HG03520 (cell line): ENCODE measurements at regions not wholly inside any gene's neighbourhood (a gene's known extent, or its start where the extent isn't known, plus 50 kb on each side); places are given as distances from the start of the nearest gene placed in this dataset.
"Not testable (repeated sequence)": the region's sequence is repeated elsewhere in the genome, so short reads cannot be mapped to it uniquely, and the experiment has no call there.

Experiments
- ATAC-seq: cut with Tn5 transposase; IDR thresholded peaks from one replicate; pipeline ENCODE4 v1.9.1; 2021; ENCODE audit warnings: mild to moderate bottlenecking, moderate library complexity; ENCODE audit not compliant: unreplicated experiment

- no peak for ATAC-seq
Observed at GRCh38 chr5:82586661-82587310, 308.6 kb upstream of the RPS23 start.

GRCh38 chr5:82586181-82586580 lies 308.0 kb upstream of the RPS23 start:
- ATAC-seq, result no peak

GRCh38 chr5:82584631-82585030 lies 306.5 kb upstream of the RPS23 start:
- no peak for ATAC-seq

GRCh38 chr5:82583331-82583730 lies 305.2 kb upstream of the RPS23 start:
- not testable (repeated sequence) for ATAC-seq

- ATAC-seq, result no peak
Observed at GRCh38 chr5:82564963-82565362, 286.8 kb upstream of the RPS23 start.

- ATAC-seq, result no peak
Observed at GRCh38 chr5:82563745-82564144, 285.6 kb upstream of the RPS23 start.

GRCh38 chr5:82562696-82563240 lies 284.6 kb upstream of the RPS23 start:
- no peak for ATAC-seq

GRCh38 chr5:82561797-82562196 lies 283.6 kb upstream of the RPS23 start:
- ATAC-seq, result no peak

- no peak for ATAC-seq
Observed at GRCh38 chr5:82560969-82561368, 282.8 kb upstream of the RPS23 start.

GRCh38 chr5:82560561-82560960 lies 282.4 kb upstream of the RPS23 start:
- ATAC-seq, result no peak

GRCh38 chr5:82551840-82552385 lies 273.8 kb upstream of the RPS23 start:
- no peak for ATAC-seq

GRCh38 chr5:82551192-82551591 lies 273.0 kb upstream of the RPS23 start:
- ATAC-seq, result no peak

GRCh38 chr5:82549263-82549662 lies 271.1 kb upstream of the RPS23 start:
- no peak for ATAC-seq

GRCh38 chr5:82544004-82544403 lies 265.9 kb upstream of the RPS23 start:
- no peak for ATAC-seq

GRCh38 chr5:82540301-82540700 lies 262.1 kb upstream of the RPS23 start:
- no peak for ATAC-seq

- no peak for ATAC-seq
Observed at GRCh38 chr5:82538339-82539034, 260.3 kb upstream of the RPS23 start.

GRCh38 chr5:82537687-82538306 lies 259.6 kb upstream of the RPS23 start:
- no peak for ATAC-seq

GRCh38 chr5:82534986-82535385 lies 256.8 kb upstream of the RPS23 start:
- ATAC-seq, result no peak

GRCh38 chr5:82532075-82532474 lies 253.9 kb upstream of the RPS23 start:
- not testable (repeated sequence) for ATAC-seq

GRCh38 chr5:82526540-82526939 lies 248.4 kb upstream of the RPS23 start:
- no peak for ATAC-seq

- ATAC-seq, result no peak
Observed at GRCh38 chr5:82525626-82526025, 247.5 kb upstream of the RPS23 start.

- no peak for ATAC-seq
Observed at GRCh38 chr5:82523633-82524032, 245.5 kb upstream of the RPS23 start.
